Lower lobe of right lung (tissue), 2 donors: ENCODE measurements at regions not wholly inside any gene's neighbourhood (a gene's known extent, or its start where the extent isn't known, plus 50 kb on each side); places are given as distances from the start of the nearest gene placed in this dataset.

Experiments used
- ATAC-seq, 2 donors: fragments of 200-7000 bp; cut with Tn5 transposase; one replicate each; pipeline ENCODE4 v1.9.1; 2020 to 2022; ENCODE audit warnings: mild to moderate bottlenecking in 2 of 2, moderate library complexity in 2 of 2
- DNase-seq: peaks from one replicate; pipeline ENCODE4 v3.0.0-alpha.2; 2020
- H3K27ac ChIP-seq: fragments of 200-600 bp; one replicate; pipeline ENCODE4 v1.8.0; 2022
- H3K27me3 ChIP-seq: fragments of 200-600 bp; one replicate; pipeline ENCODE4 v1.8.0; 2022; ENCODE audit warnings: low read depth
- H3K36me3 ChIP-seq: fragments of 200-600 bp; one replicate; pipeline ENCODE4 v1.8.0; 2022; ENCODE audit warnings: mild to moderate bottlenecking
- H3K4me1 ChIP-seq: fragments of 200-600 bp; one replicate; pipeline ENCODE4 v1.8.0; 2022
- H3K4me3 ChIP-seq: fragments of 200-600 bp; one replicate; pipeline ENCODE4 v1.8.0; 2022; ENCODE audit warnings: mild to moderate bottlenecking
- H3K9me3 ChIP-seq: fragments of 200-600 bp; one replicate; pipeline ENCODE4 v1.8.0; 2022
- intact Hi-C: fragments of 100-400 bp; cut with DNase I; formaldehyde crosslinking; loops from one replicate; pipeline ENCODE4 v1.11.0; 2022
- TF ChIP-seq, protein P1 (sequence below): fragments of 200-600 bp; IDR thresholded peaks from one replicate; pipeline ENCODE4 v1.8.0; 2022; ENCODE audit warnings: antibody characterized with exemption, mild to moderate bottlenecking
- donor health status: DM: no; HTN: yes; CAD: no; lungs with severe emphysema.

DNA sequence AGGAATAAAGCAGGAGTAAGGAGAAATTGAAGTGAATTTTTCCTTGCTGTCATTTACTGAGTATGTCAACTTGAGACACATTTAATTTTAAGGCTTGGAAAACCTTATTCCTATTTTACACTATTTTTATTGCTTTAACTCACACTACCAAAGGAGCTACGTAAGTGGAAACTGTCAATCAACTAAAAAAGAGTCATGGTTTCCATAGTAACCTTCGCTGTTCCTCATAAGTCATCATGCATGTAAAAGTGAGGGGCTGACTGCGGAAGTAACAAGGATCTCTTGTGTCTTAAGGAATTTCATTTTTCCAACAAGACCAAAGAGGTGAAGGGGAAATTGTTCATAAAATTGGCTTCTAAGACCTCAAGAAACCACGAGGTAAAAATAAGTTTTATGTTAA lies 516.2 kb upstream of the CA10 start:
- H3K27ac ChIP-seq, result no peak overlapping the region
- no peaks in the 10 kb centered on the region for H3K27me3 ChIP-seq
- TF ChIP-seq, protein P1, sequence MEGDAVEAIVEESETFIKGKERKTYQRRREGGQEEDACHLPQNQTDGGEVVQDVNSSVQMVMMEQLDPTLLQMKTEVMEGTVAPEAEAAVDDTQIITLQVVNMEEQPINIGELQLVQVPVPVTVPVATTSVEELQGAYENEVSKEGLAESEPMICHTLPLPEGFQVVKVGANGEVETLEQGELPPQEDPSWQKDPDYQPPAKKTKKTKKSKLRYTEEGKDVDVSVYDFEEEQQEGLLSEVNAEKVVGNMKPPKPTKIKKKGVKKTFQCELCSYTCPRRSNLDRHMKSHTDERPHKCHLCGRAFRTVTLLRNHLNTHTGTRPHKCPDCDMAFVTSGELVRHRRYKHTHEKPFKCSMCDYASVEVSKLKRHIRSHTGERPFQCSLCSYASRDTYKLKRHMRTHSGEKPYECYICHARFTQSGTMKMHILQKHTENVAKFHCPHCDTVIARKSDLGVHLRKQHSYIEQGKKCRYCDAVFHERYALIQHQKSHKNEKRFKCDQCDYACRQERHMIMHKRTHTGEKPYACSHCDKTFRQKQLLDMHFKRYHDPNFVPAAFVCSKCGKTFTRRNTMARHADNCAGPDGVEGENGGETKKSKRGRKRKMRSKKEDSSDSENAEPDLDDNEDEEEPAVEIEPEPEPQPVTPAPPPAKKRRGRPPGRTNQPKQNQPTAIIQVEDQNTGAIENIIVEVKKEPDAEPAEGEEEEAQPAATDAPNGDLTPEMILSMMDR, result no peak
- peaks cover 3% of the 10 kb centered on the region for H3K9me3 ChIP-seq
- H3K4me1 ChIP-seq, result no peaks in the 10 kb centered on the region
- DNase-seq (no peak), ATAC-seq (no peak)
- H3K36me3 ChIP-seq, result no peaks in the 10 kb centered on the region
- H3K4me3 ChIP-seq, result no peak overlapping the region
- intact Hi-C loops, result no loop called here

DNA sequence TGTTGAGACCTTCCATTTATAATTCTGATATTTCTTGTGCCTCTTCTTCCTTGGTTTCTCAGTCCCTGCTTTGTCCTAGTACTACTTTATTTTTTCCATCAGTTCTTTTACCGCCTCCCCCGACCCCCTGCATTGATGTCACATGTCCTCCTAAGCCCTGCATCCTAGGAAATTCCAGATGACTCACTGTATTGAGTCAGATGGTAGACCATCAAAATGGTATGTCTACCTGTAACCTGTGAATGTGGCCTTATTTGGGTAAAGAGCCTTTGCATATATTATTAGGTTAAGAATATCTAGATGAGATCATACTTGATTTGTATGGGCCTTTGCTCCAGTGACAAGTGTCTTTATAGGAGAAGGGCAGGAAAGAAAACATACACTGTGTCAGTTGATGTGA lies 515.3 kb upstream of the CA10 start:
- ATAC-seq, result no peak
- H3K9me3 ChIP-seq, result no peaks in the 10 kb centered on the region
- no peaks in the 10 kb centered on the region for H3K27me3 ChIP-seq
- H3K36me3 ChIP-seq, result no peaks in the 10 kb centered on the region
- intact Hi-C loops, result no loop called here
- no peak overlapping the region for H3K27ac ChIP-seq
- no peak overlapping the region for H3K4me3 ChIP-seq
- TF ChIP-seq, protein P1, result no peak
- H3K4me1 ChIP-seq, result no peaks in the 10 kb centered on the region
- DNase-seq, result no peak

DNA sequence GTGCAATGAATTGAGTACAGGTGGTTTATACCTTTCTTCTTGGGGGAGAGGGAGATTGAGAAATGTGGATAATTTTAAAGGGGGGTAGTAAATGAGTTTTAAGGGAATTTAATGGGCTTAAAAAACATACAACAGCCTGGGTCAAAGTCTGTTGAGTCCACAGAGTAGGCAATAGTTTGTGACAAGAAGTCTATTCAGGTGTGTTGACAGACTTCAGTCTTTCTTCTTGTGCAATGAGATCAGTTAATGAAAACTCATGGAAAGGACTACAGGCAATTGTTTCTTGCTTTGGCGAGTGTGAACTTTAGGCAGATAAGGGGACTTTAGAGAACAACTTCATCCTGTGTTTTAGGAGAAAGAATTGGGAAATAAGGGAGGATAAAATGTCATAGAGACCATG lies 507.8 kb upstream of the CA10 start:
- H3K27ac ChIP-seq, result no peak overlapping the region
- DNase-seq, result no peak
- H3K36me3 ChIP-seq, result no peaks in the 10 kb centered on the region
- H3K4me1 ChIP-seq, result no peaks in the 10 kb centered on the region
- ATAC-seq, result no peak
- no peaks in the 10 kb centered on the region for H3K9me3 ChIP-seq
- no peaks in the 10 kb centered on the region for H3K27me3 ChIP-seq
- intact Hi-C loops, result no loop called here
- H3K4me3 ChIP-seq, result no peak overlapping the region
- TF ChIP-seq, protein P1, result no peak

DNA sequence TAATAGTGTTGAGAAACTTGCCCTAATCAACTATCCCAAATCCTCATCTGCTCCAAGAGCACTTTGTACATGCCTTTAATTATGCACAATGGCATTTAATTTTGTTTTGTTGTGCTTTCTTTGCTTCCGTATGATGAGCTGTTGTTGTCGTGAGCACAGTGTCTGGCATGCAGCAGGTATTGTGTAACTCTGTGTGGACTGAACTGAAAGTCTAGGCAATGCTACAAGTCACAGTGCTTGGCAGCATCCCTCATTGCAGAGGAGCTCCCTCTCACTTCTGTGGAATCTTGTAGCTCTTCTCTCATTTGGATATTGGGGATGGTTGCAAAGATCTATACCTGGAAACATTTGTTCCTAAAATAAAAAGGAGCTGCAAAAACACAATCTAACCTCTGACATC lies 502.2 kb upstream of the CA10 start:
- Histone ChIP-seq H3K4me1 (no peaks in the 10 kb centered on the region), H3K27me3 (no peaks in the 10 kb centered on the region), H3K27ac (no peak overlapping the region), H3K36me3 (no peaks in the 10 kb centered on the region), H3K4me3 (no peak overlapping the region), H3K9me3 (no peaks in the 10 kb centered on the region)
- TF ChIP-seq, protein P1, result no peak
- no peak for DNase-seq
- intact Hi-C loops, result no loop called here
- no peak for ATAC-seq

DNA sequence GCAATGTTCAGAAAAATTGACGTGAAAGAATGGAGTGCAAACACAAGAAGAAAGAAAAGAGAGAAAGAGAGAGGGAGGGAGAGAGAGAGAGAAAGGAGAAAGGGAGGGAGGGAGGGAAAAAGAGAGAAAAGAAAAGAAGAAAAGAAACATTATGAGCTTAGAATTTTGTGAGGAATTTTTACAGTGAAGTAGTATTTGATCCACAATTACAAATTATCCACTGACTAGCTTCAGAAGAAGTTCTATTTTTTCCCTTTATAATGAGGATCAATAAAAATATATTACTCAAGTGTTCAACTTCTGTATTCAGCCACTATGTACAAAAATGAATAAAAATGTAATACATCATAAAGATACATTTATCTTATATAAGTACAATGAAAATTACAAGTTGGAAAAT lies 494.5 kb upstream of the CA10 start:
- no peak overlapping the region for H3K27ac ChIP-seq
- DNase-seq (no peak), ATAC-seq (no peak)
- H3K4me1 ChIP-seq, result no peaks in the 10 kb centered on the region
- intact Hi-C loops, result no loop called here
- TF ChIP-seq, protein P1, result no peak
- H3K9me3 ChIP-seq, result no peaks in the 10 kb centered on the region
- no peaks in the 10 kb centered on the region for H3K36me3 ChIP-seq
- H3K4me3 ChIP-seq, result no peak overlapping the region
- no peaks in the 10 kb centered on the region for H3K27me3 ChIP-seq

DNA sequence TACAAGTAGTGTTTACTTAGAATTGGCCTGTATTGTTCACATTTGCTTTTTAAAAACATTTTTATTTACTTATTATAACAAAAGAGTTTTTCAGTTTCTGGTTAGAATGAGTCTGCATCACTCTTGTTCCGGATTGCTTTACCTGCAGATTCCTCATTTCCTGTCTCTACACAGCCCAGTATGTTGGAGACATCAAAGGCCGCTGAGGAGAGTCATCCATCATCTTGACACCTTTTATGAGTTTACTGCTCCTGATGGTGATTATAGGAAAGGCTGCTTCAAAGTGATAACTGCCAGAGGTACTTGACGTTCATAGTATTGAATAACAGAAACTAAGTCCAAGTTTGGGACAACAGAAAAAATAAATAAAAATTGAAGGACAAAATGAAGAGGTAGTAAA lies 490.5 kb upstream of the CA10 start:
- no peaks in the 10 kb centered on the region for H3K27me3 ChIP-seq
- no peak overlapping the region for H3K4me3 ChIP-seq
- no peak for ATAC-seq
- TF ChIP-seq, protein P1, result no peak
- DNase-seq, result no peak
- H3K4me1 ChIP-seq, result no peaks in the 10 kb centered on the region
- intact Hi-C loops, result no loop called here
- no peak overlapping the region for H3K27ac ChIP-seq
- no peaks in the 10 kb centered on the region for H3K36me3 ChIP-seq
- no peaks in the 10 kb centered on the region for H3K9me3 ChIP-seq
